ENCODE measurements at regions not wholly inside any gene's neighbourhood (a gene's known extent, or its start where the extent isn't known, plus 50 kb on each side); places are given as distances from the start of the nearest gene placed in this dataset.

- no peak for DNase-seq (ENCODE audit: extremely low read depth, low read depth)
- TF ChIP-seq, protein P1, sequence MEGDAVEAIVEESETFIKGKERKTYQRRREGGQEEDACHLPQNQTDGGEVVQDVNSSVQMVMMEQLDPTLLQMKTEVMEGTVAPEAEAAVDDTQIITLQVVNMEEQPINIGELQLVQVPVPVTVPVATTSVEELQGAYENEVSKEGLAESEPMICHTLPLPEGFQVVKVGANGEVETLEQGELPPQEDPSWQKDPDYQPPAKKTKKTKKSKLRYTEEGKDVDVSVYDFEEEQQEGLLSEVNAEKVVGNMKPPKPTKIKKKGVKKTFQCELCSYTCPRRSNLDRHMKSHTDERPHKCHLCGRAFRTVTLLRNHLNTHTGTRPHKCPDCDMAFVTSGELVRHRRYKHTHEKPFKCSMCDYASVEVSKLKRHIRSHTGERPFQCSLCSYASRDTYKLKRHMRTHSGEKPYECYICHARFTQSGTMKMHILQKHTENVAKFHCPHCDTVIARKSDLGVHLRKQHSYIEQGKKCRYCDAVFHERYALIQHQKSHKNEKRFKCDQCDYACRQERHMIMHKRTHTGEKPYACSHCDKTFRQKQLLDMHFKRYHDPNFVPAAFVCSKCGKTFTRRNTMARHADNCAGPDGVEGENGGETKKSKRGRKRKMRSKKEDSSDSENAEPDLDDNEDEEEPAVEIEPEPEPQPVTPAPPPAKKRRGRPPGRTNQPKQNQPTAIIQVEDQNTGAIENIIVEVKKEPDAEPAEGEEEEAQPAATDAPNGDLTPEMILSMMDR (IDR thresholded peaks at IDR 0.05; ENCODE audit: low read depth, low read length, missing control alignments), result no peak
- no peak overlapping the region for H3K4me3 ChIP-seq (replicated peaks; ENCODE audit: low read depth, low read length)
These were observed 447.8 kb downstream of the FRK start for GRCh38 chr6:115612796-115613479.

DNA sequence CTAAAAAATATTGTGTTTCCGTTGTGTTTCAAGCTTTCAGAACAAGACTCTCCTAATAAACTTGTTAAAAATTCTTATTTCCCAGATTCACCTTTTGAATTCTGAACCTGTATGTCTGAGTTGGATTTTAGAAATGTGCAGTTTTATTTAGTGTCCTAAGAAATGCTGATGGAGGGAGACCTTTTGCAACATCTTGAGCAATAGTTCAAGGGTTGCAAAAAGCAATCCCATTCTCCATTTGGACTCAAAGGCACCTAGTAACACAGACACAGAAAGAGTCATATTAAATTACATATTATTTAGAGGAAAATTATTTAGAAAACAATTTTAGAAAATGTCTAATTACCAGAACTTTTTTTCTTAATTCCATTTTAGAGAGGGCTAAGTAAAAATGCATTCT is 448.5 kb downstream of the FRK start:
- H3K4me3 ChIP-seq (replicated peaks; ENCODE audit: low read depth, low read length), result no peak overlapping the region
- TF ChIP-seq, protein P1 (IDR thresholded peaks at IDR 0.05; ENCODE audit: low read depth, low read length, missing control alignments), result no peak
- DNase-seq (ENCODE audit: extremely low read depth, low read depth), result no peak

DNA sequence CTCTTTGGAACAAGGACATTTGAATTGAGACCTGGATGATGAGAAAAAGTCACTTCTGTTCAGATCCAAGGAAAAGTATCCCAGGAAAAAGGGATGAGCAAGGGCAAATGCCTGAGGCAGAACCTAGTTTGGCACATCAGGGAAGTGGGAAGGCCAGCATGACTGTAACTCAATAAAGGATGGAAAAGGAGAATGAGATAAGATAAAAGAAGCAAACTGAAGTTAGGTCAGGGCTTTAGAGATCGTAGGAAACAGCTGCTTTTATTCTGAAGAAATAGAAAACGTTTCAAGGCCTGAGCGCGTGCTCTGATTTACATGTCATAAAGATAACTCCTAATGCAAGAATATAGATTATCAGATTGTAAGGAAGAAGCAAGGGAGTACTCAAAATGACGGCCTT is 450.0 kb downstream of the FRK start:
- DNase-seq (ENCODE audit: extremely low read depth, low read depth), result no peak
- TF ChIP-seq, protein P1 (IDR thresholded peaks at IDR 0.05; ENCODE audit: low read depth, low read length, missing control alignments), result no peak
- no peak overlapping the region for H3K4me3 ChIP-seq (replicated peaks; ENCODE audit: low read depth, low read length)

- DNase-seq (ENCODE audit: extremely low read depth, low read depth), result no peak
- TF ChIP-seq, protein P1 (IDR thresholded peaks at IDR 0.05; ENCODE audit: low read depth, low read length, missing control alignments), result no peak
- no peak overlapping the region for H3K4me3 ChIP-seq (replicated peaks; ENCODE audit: low read depth, low read length)
These were observed 451.6 kb downstream of the FRK start for GRCh38 chr6:115609111-115609510.

- TF ChIP-seq, protein P1 (IDR thresholded peaks at IDR 0.05; ENCODE audit: low read depth, low read length, missing control alignments), result no peak
- no peak overlapping the region for H3K4me3 ChIP-seq (replicated peaks; ENCODE audit: low read depth, low read length)
- no peak for DNase-seq (ENCODE audit: extremely low read depth, low read depth)
These were observed 458.2 kb downstream of the FRK start for GRCh38 chr6:115602466-115602865.

DNA sequence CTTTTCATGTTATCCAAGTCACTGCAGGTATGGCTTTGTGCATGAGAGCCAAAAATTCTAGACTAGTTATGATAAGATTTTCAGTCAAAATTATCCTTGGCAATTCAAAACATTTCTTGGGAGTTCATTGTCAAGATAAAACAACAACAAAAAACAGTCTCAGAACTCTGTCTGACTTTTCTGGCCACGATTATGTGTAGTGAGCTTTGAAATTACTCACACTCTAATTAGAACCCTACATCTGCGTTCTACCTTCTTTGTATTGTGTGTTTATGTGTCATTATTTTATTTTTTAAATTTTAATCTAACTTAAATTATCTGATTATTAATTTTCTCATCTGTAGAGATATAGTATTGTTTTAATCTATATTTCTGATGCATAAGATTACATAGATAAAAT is 459.2 kb downstream of the FRK start:
- no peak overlapping the region for H3K4me3 ChIP-seq (replicated peaks; ENCODE audit: low read depth, low read length)
- no peak for DNase-seq (ENCODE audit: extremely low read depth, low read depth)
- TF ChIP-seq, protein P1 (IDR thresholded peaks at IDR 0.05; ENCODE audit: low read depth, low read length, missing control alignments), result no peak

DNA sequence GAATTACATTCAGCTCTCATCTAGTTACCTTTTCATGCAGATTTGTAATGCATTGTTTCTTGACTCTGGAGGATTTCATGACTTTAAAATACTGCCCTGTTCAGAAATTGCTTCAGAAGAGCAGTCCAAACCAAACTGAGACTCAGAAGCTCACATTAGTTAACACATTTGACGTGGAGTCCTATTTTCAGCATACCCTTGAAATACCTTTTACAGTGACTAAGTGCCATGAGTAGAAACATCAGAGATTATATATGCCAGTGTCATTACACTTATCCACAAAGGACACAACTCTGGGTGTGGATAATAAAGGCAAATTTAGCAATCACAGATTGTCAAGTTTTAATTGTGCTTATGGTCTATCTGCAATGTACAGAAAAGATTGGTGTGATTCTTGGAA is 459.6 kb downstream of the FRK start:
- DNase-seq (ENCODE audit: extremely low read depth, low read depth), result no peak
- TF ChIP-seq, protein P1 (IDR thresholded peaks at IDR 0.05; ENCODE audit: low read depth, low read length, missing control alignments), result no peak
- no peak overlapping the region for H3K4me3 ChIP-seq (replicated peaks; ENCODE audit: low read depth, low read length)

Measured in HFF-Myc (cell line).